Osteocyte (in vitro differentiated cells): ENCODE measurements at regions not wholly inside any gene's neighbourhood (a gene's known extent, or its start where the extent isn't known, plus 50 kb on each side); places are given as distances from the start of the nearest gene placed in this dataset.
A peak's percentile ranks its signal among the peaks of the same experiment; 100 is the strongest.

Experiments
- DNase-seq: peaks from one replicate; pipeline ENCODE4 v3.0.0; 2021; ENCODE audit warnings: mixed read lengths; ENCODE audit not compliant: unreplicated experiment; ENCODE audit errors: extremely low spot score
- H3K27ac Mint-ChIP-seq: one replicate; pipeline ENCODE4 v1.8.0; 2021; ENCODE audit warnings: mild to moderate bottlenecking, mixed read lengths; ENCODE audit not compliant: unreplicated experiment
- H3K27me3 Mint-ChIP-seq: one replicate; pipeline ENCODE4 v1.8.0; 2021; ENCODE audit warnings: mixed read lengths; ENCODE audit not compliant: unreplicated experiment
- H3K36me3 Mint-ChIP-seq: one replicate; pipeline ENCODE4 v1.8.0; 2021; ENCODE audit warnings: mixed read lengths; ENCODE audit not compliant: unreplicated experiment
- H3K4me1 Mint-ChIP-seq: one replicate; pipeline ENCODE4 v1.8.0; 2021; ENCODE audit warnings: mixed read lengths; ENCODE audit not compliant: unreplicated experiment
- H3K4me3 Mint-ChIP-seq: one replicate; pipeline ENCODE4 v1.8.0; 2021; ENCODE audit warnings: mild to moderate bottlenecking, moderate library complexity, mixed read lengths; ENCODE audit not compliant: unreplicated experiment
- H3K9me3 Mint-ChIP-seq: one replicate; pipeline ENCODE4 v1.8.0; 2021; ENCODE audit warnings: mixed read lengths; ENCODE audit not compliant: unreplicated experiment
- CTCF ChIP-seq: fragments of 200-600 bp; sonication (generic); IDR thresholded peaks from 2 replicates; pipeline ENCODE4 v1.5.0; 2021; ENCODE audit warnings: antibody characterized with exemption, mild to moderate bottlenecking, moderate library complexity

GRCh38 chr2:55116966-55117365 is 66.7 kb upstream of the RTN4 start:
- DNase-seq, result no peak
- Mint-ChIP-seq H3K4me1 (peaks cover 64% of the 10 kb centered on the region), H3K4me3 (no peak overlapping the region), H3K9me3 (no peaks in the 10 kb centered on the region), H3K36me3 (no peaks in the 10 kb centered on the region), H3K27me3 (no peaks in the 10 kb centered on the region), H3K27ac (no peak overlapping the region)
- no peak for TF ChIP-seq CTCF

- Mint-ChIP-seq H3K27ac (no peak overlapping the region), H3K27me3 (no peaks in the 10 kb centered on the region), H3K9me3 (no peaks in the 10 kb centered on the region), H3K4me1 (peaks cover 68% of the 10 kb centered on the region), H3K36me3 (no peaks in the 10 kb centered on the region), H3K4me3 (no peak overlapping the region)
- no peak for TF ChIP-seq CTCF
- no peak for DNase-seq
These were observed 66.3 kb upstream of the RTN4 start for GRCh38 chr2:55116598-55116964.

GRCh38 chr2:55115761-55116597 is 65.7 kb upstream of the RTN4 start:
- H3K27me3 Mint-ChIP-seq, result no peaks in the 10 kb centered on the region
- H3K27ac Mint-ChIP-seq, result peak overlapping the region; percentile 69

GRCh38 chr2:55114597-55114996 is 64.3 kb upstream of the RTN4 start:
- Mint-ChIP-seq H3K27ac (no peak overlapping the region), H3K27me3 (no peaks in the 10 kb centered on the region), H3K4me1 (peaks cover 68% of the 10 kb centered on the region), H3K36me3 (no peaks in the 10 kb centered on the region), H3K4me3 (no peak overlapping the region), H3K9me3 (no peaks in the 10 kb centered on the region)
- no peak for DNase-seq
- TF ChIP-seq CTCF, result no peak

More at GRCh38 chr2:55115761-55116597, 65.7 kb upstream of the RTN4 start:
- peaks cover 68% of the 10 kb centered on the region for H3K4me1 Mint-ChIP-seq
- H3K9me3 Mint-ChIP-seq, result no peaks in the 10 kb centered on the region
- no peak overlapping the region for H3K4me3 Mint-ChIP-seq
- H3K36me3 Mint-ChIP-seq, result no peaks in the 10 kb centered on the region
- DNase-seq, result no peak
- no peak for TF ChIP-seq CTCF

- Mint-ChIP-seq H3K27ac (peak overlapping the region; percentile 7), H3K36me3 (no peaks in the 10 kb centered on the region), H3K27me3 (no peaks in the 10 kb centered on the region), H3K4me1 (peaks cover 68% of the 10 kb centered on the region), H3K9me3 (no peaks in the 10 kb centered on the region), H3K4me3 (no peak overlapping the region)
- no peak for DNase-seq
- no peak for TF ChIP-seq CTCF
These were observed 63.8 kb upstream of the RTN4 start for GRCh38 chr2:55114082-55114481.
